H9 (cell line): ENCODE measurements at regions not wholly inside any gene's neighbourhood (a gene's known extent, or its start where the extent isn't known, plus 50 kb on each side); places are given as distances from the start of the nearest gene placed in this dataset.

Source experiments
- DNase-seq: peaks from one replicate; pipeline ENCODE4 v3.0.0-alpha.2; 2017
- H2AFZ ChIP-seq: one replicate; pipeline ENCODE4 v1.6.1; 2013; ENCODE audit warnings: mild to moderate bottlenecking, low read length, control low read depth, moderate library complexity
- H2AK5ac ChIP-seq: 2 replicates; pipeline ENCODE4 v1.6.1; 2013; ENCODE audit warnings: low read length, control low read depth, mixed read lengths; ENCODE audit not compliant: insufficient read length
- H2BK120ac ChIP-seq: one replicate; pipeline ENCODE4 v1.6.1; 2013; ENCODE audit warnings: low read depth, mild to moderate bottlenecking, low read length, control low read depth, inconsistent platforms; ENCODE audit not compliant: poor library complexity, severe bottlenecking
- H2BK12ac ChIP-seq: 2 replicates; pipeline ENCODE4 v1.6.1; 2013; ENCODE audit warnings: low read length, control low read depth, mixed read lengths, low read depth; ENCODE audit not compliant: insufficient read length
- H2BK15ac ChIP-seq: 2 replicates; pipeline ENCODE4 v1.6.1; 2013; ENCODE audit warnings: low read depth, low read length, control low read depth
- H2BK20ac ChIP-seq: one replicate; pipeline ENCODE4 v1.6.1; 2013; ENCODE audit warnings: low read depth, mild to moderate bottlenecking, low read length, control low read depth, inconsistent platforms; ENCODE audit not compliant: poor library complexity, severe bottlenecking
- H2BK5ac ChIP-seq: 2 replicates; pipeline ENCODE4 v1.6.1; 2013; ENCODE audit warnings: low read length, control low read depth, mixed read lengths; ENCODE audit not compliant: insufficient read length
- H3K14ac ChIP-seq: 2 replicates; pipeline ENCODE4 v1.6.1; 2013; ENCODE audit warnings: low read length, control low read depth; ENCODE audit not compliant: insufficient read depth
- H3K18ac ChIP-seq: 2 replicates; pipeline ENCODE4 v1.6.1; 2013; ENCODE audit warnings: low read depth, mild to moderate bottlenecking, mixed read lengths, low read length, control low read depth; ENCODE audit not compliant: insufficient read length
- H3K23ac ChIP-seq: 2 replicates; pipeline ENCODE4 v1.6.1; 2013; ENCODE audit warnings: low read length, control low read depth, mixed read lengths, low read depth; ENCODE audit not compliant: insufficient read length
- H3K23me2 ChIP-seq: 2 replicates; pipeline ENCODE4 v1.6.1; 2013; ENCODE audit warnings: low read depth, mild to moderate bottlenecking, mixed read lengths, low read length, control low read depth; ENCODE audit not compliant: insufficient read length, poor library complexity, severe bottlenecking
- H3K27ac ChIP-seq: 2 replicates; pipeline ENCODE4 v1.5.1; 2013; ENCODE audit warnings: low read length, control low read depth, mixed read lengths, low read depth; ENCODE audit not compliant: insufficient read length
- H3K27me3 ChIP-seq: 2 replicates; pipeline ENCODE4 v1.6.1; 2013; ENCODE audit warnings: low read length, control low read depth, inconsistent platforms; ENCODE audit not compliant: insufficient read depth
- H3K4ac ChIP-seq: 2 replicates; pipeline ENCODE4 v1.6.1; 2013; ENCODE audit warnings: low read depth, mild to moderate bottlenecking, control low read depth, inconsistent platforms, low read length, moderate library complexity
- H3K4me1 ChIP-seq: 2 replicates; pipeline ENCODE4 v1.6.1; 2013; ENCODE audit warnings: low read length, control low read depth, inconsistent platforms; ENCODE audit not compliant: insufficient read depth
- H3K4me2 ChIP-seq: 2 replicates; pipeline ENCODE4 v1.6.1; 2013; ENCODE audit warnings: low read length, control low read depth, mixed read lengths; ENCODE audit not compliant: insufficient read length, insufficient read depth
- H3K56ac ChIP-seq: 2 replicates; pipeline ENCODE4 v1.6.1; 2013; ENCODE audit warnings: low read depth, mild to moderate bottlenecking, mixed read lengths, low read length, control low read depth; ENCODE audit not compliant: insufficient read length
- H3K79me1 ChIP-seq: 2 replicates; pipeline ENCODE4 v1.6.1; 2013; ENCODE audit warnings: low read depth, mild to moderate bottlenecking, moderate library complexity, low read length, control low read depth, inconsistent platforms; ENCODE audit not compliant: insufficient read depth, poor library complexity, severe bottlenecking
- H3K79me2 ChIP-seq: 2 replicates; pipeline ENCODE4 v1.6.1; 2013; ENCODE audit warnings: low read length, control low read depth, inconsistent platforms; ENCODE audit not compliant: insufficient read depth
- H3K9ac ChIP-seq: 2 replicates; pipeline ENCODE4 v1.6.1; 2013; ENCODE audit warnings: low read length, control low read depth, mixed read lengths; ENCODE audit not compliant: insufficient read length; ENCODE audit errors: extremely low read depth
- H3K9me3 ChIP-seq: one replicate; pipeline ENCODE4 v1.6.1; 2013; ENCODE audit warnings: low read depth, low read length, inconsistent platforms; ENCODE audit not compliant: control insufficient read depth
- H3T11ph ChIP-seq: one replicate; pipeline ENCODE4 v1.6.1; 2013; ENCODE audit warnings: mild to moderate bottlenecking, low read length, control low read depth, inconsistent platforms
- H4K20me1 ChIP-seq: one replicate; pipeline ENCODE4 v1.6.1; 2013; ENCODE audit not compliant: control insufficient read depth, insufficient read length, insufficient read depth
- H4K5ac ChIP-seq: 2 replicates; pipeline ENCODE4 v1.6.1; 2013; ENCODE audit warnings: low read depth, mild to moderate bottlenecking, mixed read lengths, low read length, control low read depth; ENCODE audit not compliant: insufficient read length
- H4K8ac ChIP-seq: replicated peaks from 2 replicates; pipeline ENCODE4 v1.6.1; 2013; ENCODE audit warnings: low read length, control low read depth, mixed read lengths, low read depth; ENCODE audit not compliant: insufficient read length
- H4K91ac ChIP-seq: 2 replicates; pipeline ENCODE4 v1.6.1; 2013; ENCODE audit warnings: low read depth, mild to moderate bottlenecking, moderate library complexity, mixed read lengths, low read length, control low read depth; ENCODE audit not compliant: insufficient read length
- H3K27ac Mint-ChIP-seq, 3 experiments: 2 replicates in 2 of 3; 3 replicates in 1 of 3; pipeline ENCODE4 v1.8.0; 2020 to 2021; ENCODE audit warnings: mixed read lengths in 3 of 3, mild to moderate bottlenecking in 1 of 3, moderate library complexity in 1 of 3
- H3K27me3 Mint-ChIP-seq: 2 replicates; pipeline ENCODE4 v1.8.0; 2021; ENCODE audit warnings: low read depth, mild to moderate bottlenecking, moderate library complexity, mixed read lengths
- H3K36me3 Mint-ChIP-seq, 3 experiments: 2 replicates in 2 of 3; 3 replicates in 1 of 3; pipeline ENCODE4 v1.8.0; 2020 to 2021; ENCODE audit warnings: low read depth in 3 of 3, mixed read lengths in 3 of 3; ENCODE audit not compliant: insufficient read depth in 1 of 3
- H3K4me1 Mint-ChIP-seq, 2 experiments: 2 replicates each; pipeline ENCODE4 v1.8.0; 2020; ENCODE audit warnings: mixed read lengths in 2 of 2
- H3K4me3 Mint-ChIP-seq, 2 experiments: 2 replicates in 1 of 2; 3 replicates in 1 of 2; pipeline ENCODE4 v1.8.0; 2020 to 2021; ENCODE audit warnings: mild to moderate bottlenecking in 2 of 2, mixed read lengths in 2 of 2, moderate library complexity in 1 of 2
- H3K9me3 Mint-ChIP-seq, 2 experiments: 2 replicates in 1 of 2; 3 replicates in 1 of 2; pipeline ENCODE4 v1.8.0; 2020; ENCODE audit warnings: mild to moderate bottlenecking in 2 of 2, mixed read lengths in 2 of 2, moderate library complexity in 1 of 2
- WGBS: extraction: QIAGEN DNeasy Blood & Tissue Kit; methylation state at CpG from one replicate; pipeline ENCODE4 v1.1.7; 2013; ENCODE audit warnings: missing lambda C conversion rate, low lambda C conversion rate, mixed read lengths; ENCODE audit not compliant: insufficient read length; ENCODE audit errors: extremely low coverage; 5-methylcytosine and 5-hydroxymethylcytosine counted together
- TF ChIP-seq, protein P1 (sequence below): fragments of 200-600 bp; sonication (generic); conservative IDR thresholded peaks from 3 replicates; pipeline ENCODE4 v1.8.0; 2021; ENCODE audit warnings: antibody characterized with exemption, mild to moderate bottlenecking

DNA sequence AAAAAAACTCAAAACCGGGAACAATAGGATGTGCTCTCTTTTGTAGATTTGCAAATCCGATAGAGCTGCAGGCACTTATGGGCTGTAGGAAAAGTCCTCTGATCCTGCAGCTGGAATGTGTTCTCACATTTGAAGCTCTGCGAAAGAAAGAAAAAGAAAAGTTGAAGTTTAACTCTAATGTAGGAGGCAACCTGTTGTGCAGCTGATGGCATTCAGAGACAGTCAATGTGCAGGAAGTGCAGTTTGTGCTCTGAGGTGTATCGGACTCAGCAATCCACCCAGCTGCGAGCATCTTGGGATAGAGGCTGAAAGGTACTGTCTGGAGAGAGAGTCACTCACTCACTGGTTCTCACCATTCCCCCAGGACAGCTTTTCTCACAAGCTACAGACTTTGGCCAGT, 339.2 kb downstream of the AGTPBP1 start:
- Histone ChIP-seq H3K4ac (no peak overlapping the region), H3K9me3 (no peaks in the 10 kb centered on the region), H3K27me3 (no peaks in the 10 kb centered on the region), H3K79me1 (no peaks in the 10 kb centered on the region), H3K23me2 (no peaks in the 10 kb centered on the region), H2BK5ac (no peak overlapping the region), H2AFZ (no peak overlapping the region), H3K4me2 (no peak overlapping the region), H3K23ac (no peak overlapping the region), H3K18ac (no peak overlapping the region), H3K79me2 (no peaks in the 10 kb centered on the region), H4K8ac (no peak overlapping the region), H2BK15ac (no peak overlapping the region), H3K14ac (no peak overlapping the region), H3K56ac (no peak overlapping the region), H3K27ac (no peak overlapping the region), H3K9ac (no peak overlapping the region), H2AK5ac (no peak overlapping the region), H2BK120ac (no peak overlapping the region), H3K4me1 (no peaks in the 10 kb centered on the region), H4K20me1 (no peaks in the 10 kb centered on the region), H2BK12ac (no peak overlapping the region), H2BK20ac (no peak overlapping the region), H4K91ac (no peak overlapping the region), H3T11ph (no peak overlapping the region), H4K5ac (no peak overlapping the region)
- whole genome bisulfite sequencing: no CpG with 5 or more reads among the region's 5 CpGs
- Mint-ChIP-seq H3K4me3 (no peak overlapping the region), H3K4me1 (peaks cover 12 to 14% of the 10 kb centered on the region in 2 experiments), H3K9me3 (no peaks in the 10 kb centered on the region), H3K36me3 (no peaks in the 10 kb centered on the region), H3K27me3 (no peaks in the 10 kb centered on the region), H3K27ac (no peak overlapping the region)
- DNase-seq: no peak
- TF ChIP-seq, protein P1, sequence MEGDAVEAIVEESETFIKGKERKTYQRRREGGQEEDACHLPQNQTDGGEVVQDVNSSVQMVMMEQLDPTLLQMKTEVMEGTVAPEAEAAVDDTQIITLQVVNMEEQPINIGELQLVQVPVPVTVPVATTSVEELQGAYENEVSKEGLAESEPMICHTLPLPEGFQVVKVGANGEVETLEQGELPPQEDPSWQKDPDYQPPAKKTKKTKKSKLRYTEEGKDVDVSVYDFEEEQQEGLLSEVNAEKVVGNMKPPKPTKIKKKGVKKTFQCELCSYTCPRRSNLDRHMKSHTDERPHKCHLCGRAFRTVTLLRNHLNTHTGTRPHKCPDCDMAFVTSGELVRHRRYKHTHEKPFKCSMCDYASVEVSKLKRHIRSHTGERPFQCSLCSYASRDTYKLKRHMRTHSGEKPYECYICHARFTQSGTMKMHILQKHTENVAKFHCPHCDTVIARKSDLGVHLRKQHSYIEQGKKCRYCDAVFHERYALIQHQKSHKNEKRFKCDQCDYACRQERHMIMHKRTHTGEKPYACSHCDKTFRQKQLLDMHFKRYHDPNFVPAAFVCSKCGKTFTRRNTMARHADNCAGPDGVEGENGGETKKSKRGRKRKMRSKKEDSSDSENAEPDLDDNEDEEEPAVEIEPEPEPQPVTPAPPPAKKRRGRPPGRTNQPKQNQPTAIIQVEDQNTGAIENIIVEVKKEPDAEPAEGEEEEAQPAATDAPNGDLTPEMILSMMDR: no peak
